Retinal pigment epithelial cell (primary cell): ENCODE measurements at regions not wholly inside any gene's neighbourhood (a gene's known extent, or its start where the extent isn't known, plus 50 kb on each side); places are given as distances from the start of the nearest gene placed in this dataset.

Experiments
- DNase-seq: peaks from one replicate; pipeline ENCODE4 v3.0.0-alpha.2; 2010; ENCODE audit warnings: low read depth
- H3K4me3 ChIP-seq: 2 replicates; pipeline ENCODE4 v1.5.1; 2011; ENCODE audit warnings: mild to moderate bottlenecking, low read length, control low read depth, moderate library complexity
- CTCF ChIP-seq: conservative IDR thresholded peaks from 2 replicates; pipeline ENCODE4 v1.5.1; 2011; ENCODE audit warnings: low read depth, low read length, control low read depth, inconsistent platforms

- DNase-seq, result no peak
- TF ChIP-seq CTCF, result no peak
- no peak overlapping the region for H3K4me3 ChIP-seq
Observed at GRCh38 chrX:141969706-141970105, 66.0 kb downstream of the MAGEC1 start.

GRCh38 chrX:141960578-141960977, 56.9 kb downstream of the MAGEC1 start:
- DNase-seq, result no peak
- H3K4me3 ChIP-seq, result no peak overlapping the region
- no peak for TF ChIP-seq CTCF
